Fibroblast of skin of scalp (primary cell): ENCODE measurements at regions not wholly inside any gene's neighbourhood (a gene's known extent, or its start where the extent isn't known, plus 50 kb on each side); places are given as distances from the start of the nearest gene placed in this dataset.

ENCODE experiments used
- DNase-seq: peaks from one replicate; pipeline ENCODE4 v3.0.0-alpha.2; 2013

DNA sequence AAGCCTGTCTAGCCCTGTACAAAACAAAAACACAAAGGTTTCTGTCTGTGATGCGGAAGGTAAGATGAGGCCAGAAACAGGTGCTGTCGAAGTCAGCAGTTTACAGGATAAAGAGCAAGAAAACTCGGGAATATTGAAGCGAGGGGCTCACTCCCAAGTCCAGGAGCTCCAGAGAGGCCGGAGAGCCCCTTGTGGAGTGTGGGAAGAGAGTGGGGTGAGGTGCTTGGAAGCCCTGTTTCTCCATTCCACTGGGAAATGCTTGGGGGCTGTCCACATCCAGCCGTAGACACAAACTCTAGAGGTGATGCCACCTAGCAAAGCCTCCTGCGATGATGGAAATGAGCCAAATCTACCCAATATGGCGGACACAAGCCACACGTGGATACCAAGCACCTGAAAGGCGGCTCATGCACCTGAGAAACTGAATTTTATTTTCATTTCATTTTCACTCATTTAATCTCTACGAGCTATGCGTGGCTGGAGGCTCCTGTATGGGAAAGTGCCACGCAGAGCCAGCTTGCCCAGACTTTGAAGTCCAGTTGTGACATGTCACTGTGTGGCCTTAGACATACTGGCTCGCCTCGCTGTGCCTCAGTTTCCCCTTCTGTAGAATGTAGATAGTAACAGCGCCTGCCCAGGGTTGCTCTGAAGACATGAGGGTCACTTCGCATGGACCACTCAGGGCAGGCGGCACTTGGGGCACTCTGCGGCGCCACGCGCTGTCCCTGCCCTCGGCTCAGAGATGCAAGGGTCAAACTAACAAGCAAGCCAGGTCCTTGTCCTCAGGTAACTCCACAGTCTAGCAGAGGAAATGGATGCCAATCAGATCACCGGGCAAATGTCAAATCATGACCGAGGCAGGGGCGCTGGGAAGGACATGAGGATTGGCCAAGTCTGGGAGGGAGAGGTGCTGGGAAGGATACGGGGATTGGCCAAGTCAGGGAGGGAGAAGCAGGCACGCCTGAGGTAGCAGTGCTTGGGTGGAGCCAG is 684.7 kb downstream of the TBC1D22A start:
- no peak for DNase-seq

DNA sequence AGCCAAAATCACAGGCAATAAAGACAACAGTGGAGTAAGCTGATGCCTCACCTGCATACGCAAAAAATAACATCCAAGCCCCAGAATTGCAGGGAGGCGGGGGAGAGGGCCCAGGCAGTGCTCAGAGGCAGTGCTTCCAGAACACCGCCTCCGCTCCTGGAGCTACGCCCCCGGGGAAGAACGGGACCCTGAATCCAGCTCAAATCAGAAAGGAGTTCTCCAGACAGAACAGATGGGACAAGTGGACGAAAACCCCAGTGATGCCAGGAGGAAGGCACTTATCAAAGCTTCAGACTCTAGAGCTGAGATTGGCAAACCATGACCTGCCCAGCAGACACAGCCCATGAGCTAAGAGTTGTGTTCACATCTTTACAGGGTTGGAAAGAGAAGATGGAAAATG is 683.9 kb downstream of the TBC1D22A start:
- no peak for DNase-seq

DNA sequence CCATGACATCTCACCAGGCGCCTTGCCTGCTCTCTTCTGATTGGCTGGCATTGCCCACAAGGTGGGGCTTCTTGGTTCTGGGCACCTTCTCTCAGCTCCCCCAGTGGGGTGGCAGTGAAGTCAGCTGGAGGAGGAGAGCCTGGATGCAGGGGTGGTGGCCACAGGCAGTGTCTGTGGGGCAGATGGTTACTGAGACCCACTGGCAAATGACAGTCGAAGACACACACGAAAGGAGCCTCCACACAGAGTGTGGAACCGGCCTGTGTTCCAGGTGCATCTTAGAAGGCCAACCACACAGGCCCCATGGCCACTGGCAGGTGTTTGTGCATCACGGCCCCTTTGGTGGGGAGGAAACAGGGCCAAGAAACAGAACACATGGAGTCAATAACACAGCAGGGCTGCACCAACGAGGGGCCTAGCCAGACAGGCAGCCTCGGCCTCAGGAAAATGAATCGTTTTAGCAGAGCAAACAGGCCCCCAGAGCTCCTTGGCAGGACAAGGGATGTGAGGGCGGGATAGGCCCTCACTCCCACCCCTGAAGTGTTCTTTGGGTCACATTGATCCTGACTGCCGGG is 683.4 kb downstream of the TBC1D22A start:
- no peak for DNase-seq

DNA sequence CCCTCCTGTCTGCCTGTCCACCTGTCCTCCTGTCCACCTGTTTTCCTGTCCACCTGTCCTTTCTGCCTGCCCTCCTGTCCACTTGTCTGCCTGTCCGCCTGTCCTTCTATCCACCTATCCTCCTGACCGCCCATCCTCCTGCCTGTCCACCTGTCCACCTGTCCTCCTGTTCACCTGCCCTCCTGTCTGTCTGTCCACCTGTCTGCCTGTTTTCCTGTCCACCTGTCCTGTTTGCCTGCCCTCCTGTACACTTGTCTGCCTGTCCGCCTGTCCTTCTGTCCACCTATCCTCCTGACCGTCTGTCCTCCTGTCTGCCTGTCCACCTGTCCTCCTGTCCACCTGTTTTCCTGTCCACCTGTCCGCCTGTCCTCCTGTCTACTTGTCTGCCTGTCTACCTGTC is 682.8 kb downstream of the TBC1D22A start:
- DNase-seq: no peak

DNA sequence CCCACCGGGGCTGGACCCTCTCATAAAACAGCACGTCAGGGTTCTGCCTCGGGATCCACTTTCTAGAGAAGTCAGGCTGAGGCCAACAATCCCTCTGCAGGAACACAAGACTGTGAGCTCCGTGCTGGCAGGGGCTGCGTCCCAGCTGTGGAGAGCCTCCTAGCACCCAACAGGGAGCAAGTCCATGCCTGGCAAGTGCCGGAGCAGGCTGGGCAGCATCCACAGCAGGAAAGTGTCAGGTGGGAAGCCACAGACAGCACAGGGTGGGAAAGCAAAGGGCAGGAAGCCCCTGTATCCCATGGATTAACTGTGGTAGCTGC is 682.3 kb downstream of the TBC1D22A start:
- DNase-seq: no peak

DNA sequence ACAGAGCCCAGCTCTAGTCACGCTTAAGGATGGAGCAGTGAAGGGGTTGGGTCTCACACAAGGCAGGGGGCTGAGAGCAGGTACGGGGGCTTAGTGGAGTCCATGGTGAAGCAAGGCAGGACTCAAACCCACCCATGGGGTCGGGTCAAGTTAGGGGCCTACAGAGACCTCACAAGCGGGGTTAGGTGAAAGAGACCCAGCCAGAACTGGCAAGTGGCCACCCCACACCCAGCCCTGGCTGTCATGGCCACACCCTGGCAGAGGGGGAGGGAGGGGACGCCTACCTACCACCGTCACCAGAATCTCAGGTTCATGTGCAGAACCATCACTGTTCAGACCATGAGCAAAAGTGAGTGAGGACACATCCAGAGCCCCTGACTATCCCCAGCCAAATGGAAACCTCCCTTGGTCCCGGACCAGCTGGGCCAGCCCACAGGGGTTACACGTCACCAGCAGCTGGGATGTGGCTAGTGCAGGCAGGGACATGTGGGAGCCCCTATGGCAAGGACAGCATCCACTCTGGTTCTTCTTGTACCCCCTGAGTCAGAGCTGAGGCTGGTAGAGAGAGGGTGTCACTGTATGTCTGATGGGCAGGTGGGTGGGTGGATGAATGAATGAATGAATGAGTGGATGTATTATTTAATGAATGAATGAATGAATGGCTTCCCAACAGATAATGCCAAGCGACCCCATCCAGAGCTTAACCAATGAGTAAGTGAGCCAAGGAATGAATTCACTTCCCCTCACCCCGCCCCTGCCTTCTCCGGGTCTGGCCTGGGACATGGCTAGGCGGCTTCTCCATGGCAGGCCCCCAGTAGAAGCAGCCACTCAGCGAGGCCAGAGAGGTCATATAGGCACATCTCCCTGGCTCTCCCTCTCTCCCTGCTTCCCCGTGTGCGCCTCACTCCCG is 681.6 kb downstream of the TBC1D22A start:
- no peak for DNase-seq

DNA sequence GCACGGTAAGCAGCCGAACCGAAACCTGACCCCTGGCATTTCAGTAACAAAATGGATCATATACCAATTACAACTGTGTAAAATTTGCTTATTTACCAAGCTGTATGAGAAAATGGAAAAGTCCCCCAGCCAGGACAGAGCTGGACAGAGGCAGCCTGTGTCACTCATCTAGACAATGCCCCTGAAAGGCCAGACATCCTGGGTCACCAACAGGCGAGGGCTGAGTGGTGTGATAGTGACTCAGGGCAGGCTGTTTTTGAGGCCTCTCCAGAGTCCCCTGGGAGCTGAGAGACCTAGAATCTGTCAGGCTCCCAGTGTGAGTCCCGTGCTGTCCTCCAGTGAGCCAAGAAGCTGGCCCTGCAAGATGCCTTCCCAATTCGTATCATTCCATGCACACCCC is 680.4 kb downstream of the TBC1D22A start:
- no peak for DNase-seq

DNA sequence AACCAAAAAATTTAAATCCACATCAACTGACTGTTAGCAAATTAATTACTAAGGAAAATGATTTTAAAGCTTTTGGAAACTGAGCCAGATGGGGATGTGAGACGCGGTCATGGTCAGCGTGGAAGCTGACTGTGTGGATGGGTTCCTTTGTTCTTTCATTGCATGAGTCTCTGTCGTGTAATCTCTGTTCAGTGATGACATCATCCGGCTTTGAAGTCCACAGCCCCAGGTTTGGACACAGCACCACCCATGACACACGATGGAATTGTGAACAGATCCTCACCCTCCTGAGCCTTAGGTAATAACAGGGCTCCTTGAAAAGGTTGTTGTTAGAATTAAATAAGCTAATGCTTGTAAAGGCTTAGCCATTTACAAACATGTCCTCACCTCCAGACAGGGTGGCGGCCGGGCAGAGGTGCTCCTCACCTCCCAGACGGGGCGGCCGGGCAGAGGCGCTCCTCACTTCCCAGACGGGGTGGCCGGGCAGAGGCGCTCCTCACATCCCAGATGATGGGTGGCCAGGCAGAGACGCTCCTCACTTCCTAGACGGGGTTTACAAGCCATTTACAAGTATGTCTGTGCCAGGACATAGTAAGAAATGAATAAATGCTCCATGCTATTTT is 677.3 kb downstream of the TBC1D22A start:
- no peak for DNase-seq

DNA sequence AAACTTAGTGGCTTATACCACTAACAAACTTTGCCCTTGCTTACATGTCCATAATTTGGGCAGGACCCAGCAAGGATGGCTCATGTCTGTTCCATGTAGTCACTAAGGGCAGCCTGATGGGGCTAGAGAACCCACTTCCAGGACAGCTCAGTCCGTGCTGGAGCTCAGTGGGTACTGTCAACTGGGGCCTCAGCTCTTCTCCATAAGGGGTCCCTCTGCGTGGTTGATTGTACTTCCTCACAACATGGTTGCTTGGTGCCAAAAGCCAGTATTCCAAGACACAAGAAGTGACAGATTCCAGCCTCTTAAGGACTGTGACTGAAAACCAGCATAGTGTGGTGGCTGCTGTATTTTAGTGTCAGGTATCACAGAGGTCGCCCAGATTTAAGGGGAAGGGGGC is 675.2 kb downstream of the TBC1D22A start:
- DNase-seq: no peak

DNA sequence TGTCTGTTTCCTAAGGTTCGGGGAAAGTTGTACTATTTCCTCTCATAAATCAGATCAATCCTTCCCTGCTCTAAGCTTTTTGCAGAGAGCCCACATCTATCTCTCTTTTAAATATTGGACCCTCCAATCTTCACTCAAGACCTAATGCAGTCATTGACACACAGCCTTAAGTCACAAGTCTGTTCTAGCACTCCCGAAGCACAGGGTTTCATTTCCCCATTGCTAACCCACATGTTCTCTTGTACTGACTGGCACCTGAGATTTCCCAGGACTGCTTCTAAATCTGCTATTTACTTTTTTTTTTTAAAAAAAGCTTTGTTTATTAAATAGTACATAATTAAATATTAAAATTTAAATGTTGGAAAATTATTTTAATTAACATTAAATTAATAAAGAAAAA is 674.7 kb downstream of the TBC1D22A start:
- DNase-seq: no peak

DNA sequence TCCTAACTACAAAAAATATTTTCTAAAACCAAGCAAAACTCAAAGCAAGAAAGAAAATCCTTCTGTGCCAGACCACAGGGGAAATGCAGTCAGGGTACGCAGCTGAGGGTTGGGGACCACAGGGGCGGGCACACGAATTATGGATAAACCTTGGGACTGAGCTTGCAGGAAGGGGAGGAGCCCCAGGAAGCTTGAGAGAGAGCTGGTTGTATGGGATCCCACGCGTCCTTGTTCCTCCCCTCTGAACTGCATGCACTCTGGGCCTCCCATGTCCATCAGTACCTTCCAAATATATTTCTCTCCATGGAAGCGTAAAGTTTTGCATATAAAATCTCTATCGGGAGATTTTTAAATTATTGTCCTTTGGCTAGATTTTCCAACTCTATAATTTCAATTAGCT is 673.4 kb downstream of the TBC1D22A start:
- DNase-seq: no peak

DNA sequence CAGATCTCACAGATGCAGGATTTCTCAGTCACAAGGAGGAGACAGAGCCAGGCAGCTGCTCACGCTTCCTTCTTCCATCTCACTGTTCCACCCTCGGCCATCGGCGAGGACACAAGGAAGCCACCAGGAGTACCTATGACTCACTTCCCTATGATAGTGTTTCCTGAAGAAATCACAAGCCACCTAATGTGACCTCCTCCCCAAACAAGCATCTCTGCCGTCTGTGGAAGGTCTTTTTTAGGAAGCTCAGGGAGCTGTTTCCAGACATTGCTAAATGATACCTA is 672.7 kb downstream of the TBC1D22A start:
- DNase-seq: no peak

DNA sequence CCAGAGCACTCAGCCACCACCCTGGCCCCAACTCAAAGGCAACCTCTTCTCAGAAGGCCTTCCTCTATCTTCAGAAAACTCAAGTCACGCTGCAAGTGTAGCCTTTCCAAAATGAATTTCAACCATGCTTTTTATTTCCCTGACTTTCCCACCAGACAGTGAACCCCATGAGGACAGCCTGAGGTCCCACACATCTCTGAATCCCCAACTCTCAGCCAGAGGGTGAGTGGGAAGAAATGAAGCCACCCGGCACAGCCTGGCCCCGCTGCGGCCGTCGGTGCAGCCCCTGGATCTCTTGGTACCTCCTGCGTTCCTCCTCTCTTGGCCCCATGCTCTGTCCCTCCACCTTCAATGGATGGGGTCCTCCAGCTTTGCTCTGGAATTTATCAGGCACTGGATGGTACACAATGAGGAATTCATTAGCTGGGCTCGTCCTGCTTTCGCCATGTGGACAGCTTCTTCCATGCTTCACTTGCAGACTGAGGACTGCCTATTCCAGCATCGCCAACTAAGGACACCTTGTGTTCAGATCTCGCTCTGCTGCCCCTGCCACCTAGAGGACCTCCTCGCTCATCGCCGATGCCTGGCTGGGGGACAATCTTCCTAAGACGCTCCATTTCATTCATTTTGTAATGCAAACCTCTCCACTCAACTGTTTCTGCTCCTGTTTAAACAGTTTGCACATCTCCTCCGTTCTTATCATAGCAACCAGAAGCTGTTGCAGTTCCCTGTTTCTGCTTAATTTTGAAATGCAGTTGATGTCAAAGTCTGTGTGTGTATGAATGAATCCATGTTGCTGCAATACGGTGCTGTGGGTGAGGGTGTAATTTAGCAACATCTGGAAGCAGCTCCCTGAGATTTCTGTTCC is 672.1 kb downstream of the TBC1D22A start:
- no peak for DNase-seq

DNA sequence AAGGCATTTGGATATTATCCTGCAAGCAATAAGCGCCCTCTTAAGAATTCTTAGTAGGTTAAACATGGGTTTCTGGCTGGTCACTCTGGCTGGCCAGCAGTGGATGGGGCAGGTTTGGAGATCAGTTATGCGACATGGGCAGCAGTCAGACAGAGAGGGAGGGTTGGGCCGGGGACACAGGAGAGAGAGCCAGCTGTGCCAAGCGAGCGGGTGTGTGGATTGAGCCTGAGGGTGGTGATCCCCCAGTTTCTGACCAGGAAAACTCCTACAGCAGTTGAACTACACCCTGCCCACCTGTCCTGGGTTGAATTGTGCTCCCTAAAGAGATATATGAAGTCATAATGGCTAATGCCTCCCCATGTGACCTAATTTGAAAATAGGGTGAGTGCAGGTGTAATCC is 671.2 kb downstream of the TBC1D22A start:
- no peak for DNase-seq

DNA sequence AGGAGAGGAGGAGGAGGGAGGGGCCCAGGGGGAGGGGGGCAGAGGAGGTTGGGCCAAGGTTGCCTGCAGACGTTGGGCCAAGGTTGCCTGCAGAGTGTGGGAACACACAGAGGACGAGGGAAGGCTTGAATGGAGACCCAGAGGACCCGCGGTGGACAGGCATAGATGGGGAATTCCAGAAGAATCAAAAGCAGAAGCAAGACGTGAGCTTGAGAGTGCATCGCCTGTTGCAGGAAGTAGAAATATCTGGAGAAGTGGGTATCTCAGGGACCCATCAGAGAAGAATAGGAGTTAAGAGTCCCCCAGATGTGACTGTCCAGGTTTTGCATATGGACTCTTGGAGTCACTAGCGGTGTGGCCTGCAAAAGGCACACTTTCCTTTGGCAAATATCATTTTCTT is 670.2 kb downstream of the TBC1D22A start:
- no peak for DNase-seq

DNA sequence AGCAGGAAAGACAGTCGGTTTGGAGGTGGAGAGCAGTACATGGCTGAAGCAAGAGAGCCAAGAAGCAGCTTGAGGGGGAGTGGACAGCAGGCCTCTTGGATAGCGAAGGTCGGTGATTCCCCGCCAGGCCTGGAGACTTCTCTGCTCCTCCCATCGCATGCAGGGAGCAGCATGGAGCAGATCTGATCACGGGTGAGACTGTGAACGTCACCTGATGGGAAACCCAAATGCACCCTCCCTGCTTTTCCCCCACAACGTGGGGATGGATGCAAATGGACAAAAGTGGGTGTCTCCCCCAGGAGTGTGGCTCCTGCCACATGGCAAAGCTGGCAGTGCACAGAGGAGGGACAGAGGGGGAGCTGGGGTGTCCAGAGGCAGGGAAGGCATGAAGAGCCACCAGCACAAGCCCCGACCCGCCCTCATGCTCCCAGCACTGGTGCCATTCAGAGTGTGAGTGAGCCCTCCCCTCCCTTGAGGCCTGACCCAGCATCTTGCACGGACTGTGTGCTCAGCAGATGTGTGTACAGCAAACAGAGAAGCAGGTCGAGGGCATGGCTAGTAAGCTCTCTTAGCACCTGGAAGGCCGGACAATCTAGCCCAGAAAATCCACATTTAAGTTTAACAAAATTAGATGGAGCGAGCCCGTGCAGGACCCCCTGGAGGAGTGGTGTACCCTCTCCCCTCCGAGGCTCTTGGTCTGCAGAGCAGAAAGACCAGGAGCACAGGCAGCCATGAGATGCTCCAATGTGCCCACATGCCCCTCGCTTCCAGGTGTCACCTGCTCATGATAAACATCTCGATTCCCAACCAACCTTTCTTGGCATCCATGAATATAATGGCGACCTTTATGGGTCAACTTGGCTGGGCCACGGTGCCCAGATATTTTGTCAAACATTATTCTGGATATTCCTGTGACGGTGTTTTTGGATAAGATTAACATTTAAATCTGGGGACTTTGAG is 661.7 kb downstream of the TBC1D22A start:
- no peak for DNase-seq

DNA sequence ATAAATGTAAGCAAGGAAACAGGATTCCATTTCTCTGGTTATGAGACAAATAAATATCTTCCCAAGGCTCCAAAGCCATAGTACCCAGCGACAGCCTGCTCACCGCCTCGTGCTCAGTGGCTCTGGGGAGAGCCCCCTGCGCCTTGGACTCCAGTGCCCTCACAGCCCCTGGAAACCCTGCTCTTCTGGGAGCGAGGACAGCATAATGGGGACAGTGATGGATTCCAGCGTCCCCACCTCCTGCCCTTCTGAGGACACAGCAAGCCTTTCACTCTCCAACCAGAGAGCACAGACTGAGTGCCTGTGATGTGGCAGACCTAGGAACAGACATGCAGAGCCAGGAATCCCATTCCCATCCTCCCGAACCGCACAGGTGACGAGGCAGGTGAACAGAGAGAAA is 660.8 kb downstream of the TBC1D22A start:
- no peak for DNase-seq

DNA sequence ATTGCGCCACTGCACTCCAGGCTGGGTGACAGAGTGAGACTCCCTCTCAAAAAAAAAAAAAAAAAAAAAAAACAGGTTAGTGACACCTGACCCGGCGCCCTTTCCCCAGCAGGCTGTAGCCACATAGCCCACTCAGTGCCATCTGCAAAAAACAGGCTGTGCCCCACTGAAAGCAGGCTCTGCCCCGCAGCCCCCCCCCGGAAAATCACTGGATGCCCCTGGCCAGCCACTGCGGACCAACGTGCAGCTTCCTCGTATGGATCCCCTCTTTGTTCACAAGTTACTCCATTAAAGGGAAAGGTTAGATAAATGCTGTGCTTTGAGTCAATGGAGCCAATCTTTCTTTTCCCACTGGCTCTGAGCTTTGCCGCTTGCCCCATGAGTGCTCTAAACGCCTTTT is 660.3 kb downstream of the TBC1D22A start:
- DNase-seq: no peak

DNA sequence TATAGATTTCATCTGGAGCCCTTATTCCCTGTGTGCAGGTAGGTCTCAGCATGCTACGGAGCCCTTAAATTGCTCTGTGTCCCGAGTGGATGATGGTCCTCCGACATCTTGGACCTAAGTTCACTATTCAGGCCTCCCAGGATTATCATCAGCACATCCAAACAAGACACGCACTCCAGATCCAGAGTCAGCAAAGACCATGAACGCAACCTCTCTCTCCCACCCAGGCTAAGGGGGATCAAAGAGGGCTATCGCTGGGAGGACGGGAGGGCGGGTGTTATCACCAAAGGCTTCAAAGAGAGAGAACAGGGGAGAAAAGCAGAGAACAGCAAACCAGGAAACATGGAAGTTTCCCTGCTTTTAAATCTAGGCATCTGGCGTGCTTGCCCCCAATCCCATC is 659.4 kb downstream of the TBC1D22A start:
- DNase-seq: no peak

DNA sequence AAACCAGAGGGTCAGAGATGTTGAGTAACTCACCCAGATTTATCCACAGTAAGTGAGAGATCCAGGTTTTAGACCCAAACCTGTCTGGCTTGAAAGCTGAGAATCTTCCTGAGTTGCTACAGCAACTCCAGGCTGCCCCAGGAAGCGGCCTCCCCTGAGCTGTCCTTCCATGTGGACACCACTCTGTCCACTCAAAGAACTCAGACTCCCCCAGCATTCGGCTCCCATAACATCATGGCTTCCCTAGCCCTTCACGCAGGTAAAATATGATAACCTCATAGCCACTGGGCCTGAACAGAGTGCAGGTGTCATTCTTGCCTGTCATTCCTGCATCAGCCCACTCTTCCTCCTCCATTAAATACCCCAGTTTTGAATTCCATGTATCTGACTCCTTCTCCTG is 657.8 kb downstream of the TBC1D22A start:
- DNase-seq: no peak

DNA sequence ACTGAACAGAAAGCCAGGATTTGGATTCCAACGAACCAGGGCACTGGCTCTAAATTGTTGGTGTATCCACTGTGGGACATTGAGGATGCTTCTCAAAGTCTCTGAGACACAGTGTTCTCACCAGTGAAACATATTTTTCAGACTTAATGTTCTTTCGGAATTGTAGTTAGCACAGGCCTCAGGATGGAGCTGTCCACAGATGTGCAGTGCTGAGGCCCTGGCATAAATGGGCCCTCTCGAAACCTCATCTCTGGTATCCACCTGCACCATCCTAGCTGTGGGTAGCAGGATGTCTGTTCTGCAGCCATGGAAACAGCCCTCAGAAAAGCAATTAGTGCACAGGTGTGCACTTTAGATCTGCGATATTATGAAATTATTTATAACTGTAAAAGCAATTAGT is 656.8 kb downstream of the TBC1D22A start:
- DNase-seq: no peak
